ENCODE measurements at regions not wholly inside any gene's neighbourhood (a gene's known extent, or its start where the extent isn't known, plus 50 kb on each side); places are given as distances from the start of the nearest gene placed in this dataset.

GRCh38 chr2:106709229-106709628 is 176.7 kb downstream of the ST6GAL2 start:
- Histone ChIP-seq H3K9ac (ENCODE audit: low read length) (no peak overlapping the region), H3K36me3 (replicated peaks; ENCODE audit: low read depth, low read length) (no peaks in the 10 kb centered on the region), H3K4me1 (ENCODE audit: low read length) (no peaks in the 10 kb centered on the region), H4K20me1 (ENCODE audit: insufficient read depth, low read length) (no peaks in the 10 kb centered on the region), H3K27me3 (ENCODE audit: low read depth, low read length) (no peaks in the 10 kb centered on the region), H3K27ac (ENCODE audit: low read length) (no peak overlapping the region), H3K4me3 (ENCODE audit: low read length) (no peak overlapping the region), H3K9me3 (ENCODE audit: insufficient read depth, low read length) (no peaks in the 10 kb centered on the region), H3K79me2 (ENCODE audit: low read length) (no peaks in the 10 kb centered on the region), H2AFZ (ENCODE audit: low read depth, low read length) (no peak overlapping the region), H3K4me2 (ENCODE audit: low read length) (no peak overlapping the region)
- TF ChIP-seq CTCF (IDR thresholded peaks at IDR 0.05; ENCODE audit: low read depth, low read length) = no peak
- no peak for TF ChIP-seq EZH2phosphoT487 (IDR thresholded peaks at IDR 0.05; ENCODE audit: low read depth)

GRCh38 chr2:106719222-106719621 is 166.7 kb downstream of the ST6GAL2 start:
- no peak overlapping the region for H3K9ac ChIP-seq (ENCODE audit: low read length)
- no peaks in the 10 kb centered on the region for H4K20me1 ChIP-seq (ENCODE audit: insufficient read depth, low read length)
- H3K36me3 ChIP-seq (replicated peaks; ENCODE audit: low read depth, low read length) = no peaks in the 10 kb centered on the region
- no peaks in the 10 kb centered on the region for H3K9me3 ChIP-seq (ENCODE audit: insufficient read depth, low read length)
- H3K4me2 ChIP-seq (ENCODE audit: low read length) = no peak overlapping the region
- no peak overlapping the region for H3K27ac ChIP-seq (ENCODE audit: low read length)
- no peaks in the 10 kb centered on the region for H3K4me1 ChIP-seq (ENCODE audit: low read length)
- H3K27me3 ChIP-seq (ENCODE audit: low read depth, low read length) = no peaks in the 10 kb centered on the region
- TF ChIP-seq EZH2phosphoT487 (IDR thresholded peaks at IDR 0.05; ENCODE audit: low read depth) = no peak
- TF ChIP-seq CTCF (IDR thresholded peaks at IDR 0.05; ENCODE audit: low read depth, low read length) = no peak
- no peaks in the 10 kb centered on the region for H3K79me2 ChIP-seq (ENCODE audit: low read length)
- no peak overlapping the region for H3K4me3 ChIP-seq (ENCODE audit: low read length)
- H2AFZ ChIP-seq (ENCODE audit: low read depth, low read length) = no peak overlapping the region

- Histone ChIP-seq H3K4me1 (ENCODE audit: low read length) (no peaks in the 10 kb centered on the region), H3K27me3 (ENCODE audit: low read depth, low read length) (no peaks in the 10 kb centered on the region), H4K20me1 (ENCODE audit: insufficient read depth, low read length) (no peaks in the 10 kb centered on the region), H3K9ac (ENCODE audit: low read length) (no peak overlapping the region), H3K79me2 (ENCODE audit: low read length) (no peaks in the 10 kb centered on the region), H3K4me2 (ENCODE audit: low read length) (no peak overlapping the region), H3K9me3 (ENCODE audit: insufficient read depth, low read length) (no peaks in the 10 kb centered on the region), H3K4me3 (ENCODE audit: low read length) (no peak overlapping the region), H3K27ac (ENCODE audit: low read length) (no peak overlapping the region), H2AFZ (ENCODE audit: low read depth, low read length) (no peak overlapping the region), H3K36me3 (replicated peaks; ENCODE audit: low read depth, low read length) (no peaks in the 10 kb centered on the region)
- TF ChIP-seq CTCF (IDR thresholded peaks at IDR 0.05; ENCODE audit: low read depth, low read length) (no peak), EZH2phosphoT487 (IDR thresholded peaks at IDR 0.05; ENCODE audit: low read depth) (no peak)
These were observed 165.9 kb downstream of the ST6GAL2 start for GRCh38 chr2:106720026-106720425.

GRCh38 chr2:106724301-106724794 is 161.6 kb downstream of the ST6GAL2 start:
- Histone ChIP-seq H2AFZ (ENCODE audit: low read depth, low read length) (no peak overlapping the region), H3K9me3 (ENCODE audit: insufficient read depth, low read length) (no peaks in the 10 kb centered on the region), H3K79me2 (ENCODE audit: low read length) (no peaks in the 10 kb centered on the region), H3K4me2 (ENCODE audit: low read length) (no peak overlapping the region), H3K36me3 (replicated peaks; ENCODE audit: low read depth, low read length) (no peaks in the 10 kb centered on the region), H4K20me1 (ENCODE audit: insufficient read depth, low read length) (no peaks in the 10 kb centered on the region), H3K4me3 (ENCODE audit: low read length) (no peak overlapping the region), H3K27ac (ENCODE audit: low read length) (no peak overlapping the region), H3K9ac (ENCODE audit: low read length) (no peak overlapping the region), H3K4me1 (ENCODE audit: low read length) (no peaks in the 10 kb centered on the region), H3K27me3 (ENCODE audit: low read depth, low read length) (no peaks in the 10 kb centered on the region)
- TF ChIP-seq EZH2phosphoT487 (IDR thresholded peaks at IDR 0.05; ENCODE audit: low read depth) (no peak), CTCF (IDR thresholded peaks at IDR 0.05; ENCODE audit: low read depth, low read length) (no peak)

Data from OCI-LY3 (cell line).